Endothelial cell of umbilical vein (primary cell): ENCODE measurements at regions not wholly inside any gene's neighbourhood (a gene's known extent, or its start where the extent isn't known, plus 50 kb on each side); places are given as distances from the start of the nearest gene placed in this dataset.

Source experiments
- BruUV-seq: library from RNA; stranded (reverse); fragments of 400-500 nt; replicated peaks from 2 replicates; lab custom pipeline; 2021; lab: Mats Ljungman, UMichigan
- CTCF ChIA-PET: fragments of 300-600, 350-600 bp; sonication (Branson Sonifier 250); formaldehyde crosslinking; loops from one replicate; lab custom pipeline; 2021; ENCODE audit warnings: antibody characterized with exemption, inconsistent platforms; lab: Charles Lee
- POLR2A ChIA-PET: fragments of 300-600, 350-600 bp; sonication (Branson Sonifier 250); formaldehyde crosslinking; loops from one replicate; lab custom pipeline; 2021; ENCODE audit warnings: antibody characterized with exemption, inconsistent platforms; lab: Charles Lee
- DNase-seq: peaks from one replicate; pipeline ENCODE4 v3.0.0-alpha.2; 2011; ENCODE audit warnings: low read depth, low spot score
- FAIRE-seq: peaks from 2 replicates; lab custom pipeline; 2011; peaks lifted over from hg19 to GRCh38; lab: Jason Lieb, UNC
- H2AFZ ChIP-seq: 2 replicates; pipeline ENCODE4 v1.6.0; 2012; ENCODE audit warnings: low read depth, low read length, control low read depth, inconsistent platforms
- H3K27ac ChIP-seq: 2 replicates; pipeline ENCODE4 v1.5.1; 2011; ENCODE audit warnings: low read depth, mild to moderate bottlenecking, control low read depth, low read length, moderate library complexity; ENCODE audit not compliant: insufficient read depth
- H3K27me3 ChIP-seq, 2 experiments: 2 replicates each; pipeline versions ENCODE4 v1.6.0 to v1.6.1; 2011; ENCODE audit warnings: low read length in 2 of 2, mixed read lengths in 1 of 2; ENCODE audit not compliant: control insufficient read depth in 2 of 2, insufficient read depth in 2 of 2
- H3K36me3 ChIP-seq, 2 experiments: 2 replicates in 1 of 2; 3 replicates in 1 of 2; pipeline ENCODE4 v1.5.1; 2011; ENCODE audit warnings: low read length in 2 of 2, mild to moderate bottlenecking in 1 of 2, moderate library complexity in 1 of 2; ENCODE audit not compliant: control insufficient read depth in 2 of 2, insufficient read depth in 2 of 2; ENCODE audit errors: extremely low read depth in 1 of 2
- H3K4me1 ChIP-seq: 3 replicates; pipeline ENCODE4 v1.5.1; 2011; ENCODE audit warnings: mild to moderate bottlenecking, low read length; ENCODE audit not compliant: control insufficient read depth, insufficient read depth; ENCODE audit errors: extremely low read depth
- H3K4me2 ChIP-seq: 2 replicates; pipeline ENCODE4 v1.6.1; 2011; ENCODE audit warnings: low read length, control low read depth, mixed read lengths; ENCODE audit not compliant: insufficient read depth
- H3K4me3 ChIP-seq, 3 experiments: fragments of 200-600 bp in 1 of 3; sonication (generic), shearing (Covaris generic) in 1 of 3; replicated peaks in 1 of 3; 2 replicates each; pipeline ENCODE4 v1.5.1; 2011 to 2016; ENCODE audit warnings: control low read depth in 3 of 3, low read length in 3 of 3, mild to moderate bottlenecking in 2 of 3, inconsistent platforms in 1 of 3, low read depth in 1 of 3, moderate library complexity in 1 of 3; ENCODE audit not compliant: insufficient read depth in 1 of 3
- H3K79me2 ChIP-seq: 2 replicates; pipeline ENCODE4 v1.6.0; 2012; ENCODE audit warnings: low read length, inconsistent platforms; ENCODE audit not compliant: control insufficient read depth, insufficient read depth
- H3K9ac ChIP-seq: replicated peaks from 2 replicates; pipeline ENCODE3; 2011; ENCODE audit warnings: low read length, control low read depth; ENCODE audit not compliant: insufficient read depth; ENCODE audit errors: extremely low read depth
- H3K9me1 ChIP-seq: replicated peaks from 3 replicates; pipeline ENCODE4 v1.6.0; 2011; ENCODE audit warnings: mild to moderate bottlenecking, low read length; ENCODE audit not compliant: control insufficient read depth, insufficient read depth; ENCODE audit errors: extremely low read depth
- H3K9me3 ChIP-seq: replicated peaks from 2 replicates; pipeline ENCODE4 v1.5.1; 2012; ENCODE audit warnings: low read length, inconsistent platforms; ENCODE audit not compliant: control insufficient read depth, insufficient read depth
- H4K20me1 ChIP-seq: replicated peaks from 2 replicates; pipeline ENCODE3; 2011; ENCODE audit warnings: mild to moderate bottlenecking, low read length; ENCODE audit not compliant: control insufficient read depth, insufficient read depth; ENCODE audit errors: extremely low read depth
- EZH2 ChIP-seq: IDR thresholded peaks from 2 replicates; pipeline ENCODE4 v1.6.1; 2012; ENCODE audit warnings: borderline replicate concordance, low read depth, mild to moderate bottlenecking, moderate library complexity, low read length, inconsistent platforms; ENCODE audit not compliant: severe bottlenecking
- FOS ChIP-seq: IDR thresholded peaks from 2 replicates; pipeline ENCODE4 v1.6.1; 2011; ENCODE audit warnings: mild to moderate bottlenecking, low read length, moderate library complexity, borderline replicate concordance; ENCODE audit not compliant: insufficient read depth
- GATA2 ChIP-seq: IDR thresholded peaks from 2 replicates; pipeline ENCODE4 v1.7.0; 2011; ENCODE audit warnings: low read depth, mild to moderate bottlenecking, moderate library complexity, mixed read lengths, low read length; ENCODE audit not compliant: insufficient read length, insufficient read depth
- JUN ChIP-seq: IDR thresholded peaks from 2 replicates; pipeline ENCODE4 v1.6.1; 2011; ENCODE audit warnings: borderline replicate concordance, low read depth; ENCODE audit not compliant: insufficient read length, insufficient read depth
- MYC ChIP-seq: IDR thresholded peaks from one replicate; pipeline ENCODE4 v1.6.1; 2011; ENCODE audit warnings: mild to moderate bottlenecking, low read depth, low read length
- POLR2A ChIP-seq: IDR thresholded peaks from 2 replicates; pipeline ENCODE4 v1.6.1; 2012; ENCODE audit warnings: low read depth, mild to moderate bottlenecking, control low read depth, low read length
- POLR2AphosphoS5 ChIP-seq: IDR thresholded peaks from 2 replicates; pipeline ENCODE4 v1.6.1; 2012; ENCODE audit warnings: low read depth, mild to moderate bottlenecking, control low read depth, low read length, moderate library complexity; ENCODE audit not compliant: insufficient read depth
- dilution Hi-C: fragments of 300-500 bp; cut with MboI; formaldehyde crosslinking; loops from one replicate; pipeline ENCODE4 v1.15.0; 2019; ENCODE audit warnings: low sequenced_read_pairs; ENCODE audit not compliant: extremely low pct_ligation_motif_present
- intact Hi-C: fragments of 100-400 bp; cut with micrococcal nuclease; formaldehyde crosslinking; loops from one replicate; pipeline ENCODE4 v1.10.0; 2022
- TF ChIP-seq, protein P1 (sequence below): IDR thresholded peaks from 2 replicates; pipeline ENCODE4 v1.6.1; 2011; ENCODE audit not compliant: insufficient read depth, insufficient read length
- TF ChIP-seq, protein P2 (sequence below), 2 donors: IDR thresholded peaks; 1 replicate in 1 of 2; 2 replicates in 1 of 2; pipeline ENCODE4 v1.5.1; 2011; ENCODE audit warnings: low read length in 2 of 2, mild to moderate bottlenecking in 2 of 2, moderate library complexity in 2 of 2, control low read depth in 1 of 2, inconsistent platforms in 1 of 2, low read depth in 1 of 2; ENCODE audit not compliant: insufficient read depth in 1 of 2; ENCODE audit errors: extremely low read depth in 1 of 2

GRCh38 chr4:148779771-148780170, 337.6 kb upstream of the NR3C2 start:
- H3K36me3 ChIP-seq, result no peaks in the 10 kb centered on the region
- no peak for TF ChIP-seq FOS
- no peak for TF ChIP-seq POLR2AphosphoS5
- no peak for TF ChIP-seq GATA2
- TF ChIP-seq POLR2A, result no peak
- TF ChIP-seq, protein P1, sequence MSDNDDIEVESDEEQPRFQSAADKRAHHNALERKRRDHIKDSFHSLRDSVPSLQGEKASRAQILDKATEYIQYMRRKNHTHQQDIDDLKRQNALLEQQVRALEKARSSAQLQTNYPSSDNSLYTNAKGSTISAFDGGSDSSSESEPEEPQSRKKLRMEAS, result no peak
- no peak for TF ChIP-seq MYC
- TF ChIP-seq, protein P2, sequence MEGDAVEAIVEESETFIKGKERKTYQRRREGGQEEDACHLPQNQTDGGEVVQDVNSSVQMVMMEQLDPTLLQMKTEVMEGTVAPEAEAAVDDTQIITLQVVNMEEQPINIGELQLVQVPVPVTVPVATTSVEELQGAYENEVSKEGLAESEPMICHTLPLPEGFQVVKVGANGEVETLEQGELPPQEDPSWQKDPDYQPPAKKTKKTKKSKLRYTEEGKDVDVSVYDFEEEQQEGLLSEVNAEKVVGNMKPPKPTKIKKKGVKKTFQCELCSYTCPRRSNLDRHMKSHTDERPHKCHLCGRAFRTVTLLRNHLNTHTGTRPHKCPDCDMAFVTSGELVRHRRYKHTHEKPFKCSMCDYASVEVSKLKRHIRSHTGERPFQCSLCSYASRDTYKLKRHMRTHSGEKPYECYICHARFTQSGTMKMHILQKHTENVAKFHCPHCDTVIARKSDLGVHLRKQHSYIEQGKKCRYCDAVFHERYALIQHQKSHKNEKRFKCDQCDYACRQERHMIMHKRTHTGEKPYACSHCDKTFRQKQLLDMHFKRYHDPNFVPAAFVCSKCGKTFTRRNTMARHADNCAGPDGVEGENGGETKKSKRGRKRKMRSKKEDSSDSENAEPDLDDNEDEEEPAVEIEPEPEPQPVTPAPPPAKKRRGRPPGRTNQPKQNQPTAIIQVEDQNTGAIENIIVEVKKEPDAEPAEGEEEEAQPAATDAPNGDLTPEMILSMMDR (IDR thresholded peaks at IDR 0.05; ENCODE audit: extremely low read depth in 1 of 2, insufficient read depth in 1 of 2, low read depth in 1 of 2, low read length in 2 of 2), result no peak
- TF ChIP-seq JUN, result no peak
- TF ChIP-seq EZH2, result no peak
- H4K20me1 ChIP-seq, result no peaks in the 10 kb centered on the region
- H3K9me3 ChIP-seq, result no peaks in the 10 kb centered on the region
- H3K9me1 ChIP-seq, result no peaks in the 10 kb centered on the region
- no peak overlapping the region for H3K4me2 ChIP-seq
- DNase-seq, result no peak
- BruUV-seq, result no TSS peak
- ChIA-PET POLR2A (no interaction called here), CTCF (no interaction called here)
- H3K4me1 ChIP-seq, result no peaks in the 10 kb centered on the region
- no peak overlapping the region for H3K9ac ChIP-seq
- no peaks in the 10 kb centered on the region for H3K27me3 ChIP-seq
- no peaks in the 10 kb centered on the region for H3K79me2 ChIP-seq
- H2AFZ ChIP-seq, result no peak overlapping the region
- dilution Hi-C loops, result no loop called here
- no peak overlapping the region for H3K4me3 ChIP-seq
- no peak overlapping the region for H3K27ac ChIP-seq
- intact Hi-C loops, result no loop called here
- no peak for FAIRE-seq
